Sigmoid colon (tissue), 4 donors: ENCODE measurements at regions not wholly inside any gene's neighbourhood (a gene's known extent, or its start where the extent isn't known, plus 50 kb on each side); places are given as distances from the start of the nearest gene placed in this dataset.
"Not testable (repeated sequence)": the region's sequence is repeated elsewhere in the genome, so short reads cannot be mapped to it uniquely, and the experiment has no call there.

ENCODE experiments used
- EP300 ChIP-seq, 4 donors: sonication (generic); formaldehyde crosslinking; IDR thresholded peaks; one replicate each; pipeline ENCODE4 v1.6.1; 2017; ENCODE audit warnings: antibody characterized with exemption in 4 of 4
- POLR2A ChIP-seq, 2 donors: fragments of 450-650 bp; IDR thresholded peaks; one replicate each; pipeline ENCODE4 v1.6.1; 2016; ENCODE audit warnings: antibody characterized with exemption in 2 of 2, mild to moderate bottlenecking in 2 of 2, moderate library complexity in 2 of 2
- POLR2AphosphoS5 ChIP-seq, 4 donors: sonication (generic); formaldehyde crosslinking; IDR thresholded peaks; one replicate each; pipeline ENCODE4 v1.6.1; 2017; ENCODE audit warnings: antibody characterized with exemption in 4 of 4
- TF ChIP-seq, protein P1 (sequence below), 4 experiments: fragments of 450-650 bp in 3 of 4; fragments of 200-600 bp in 1 of 4; IDR thresholded peaks; one replicate each; pipeline ENCODE4 v1.5.1; 2016 to 2019; ENCODE audit warnings: antibody characterized with exemption in 4 of 4, mild to moderate bottlenecking in 3 of 4, moderate library complexity in 2 of 4

DNA sequence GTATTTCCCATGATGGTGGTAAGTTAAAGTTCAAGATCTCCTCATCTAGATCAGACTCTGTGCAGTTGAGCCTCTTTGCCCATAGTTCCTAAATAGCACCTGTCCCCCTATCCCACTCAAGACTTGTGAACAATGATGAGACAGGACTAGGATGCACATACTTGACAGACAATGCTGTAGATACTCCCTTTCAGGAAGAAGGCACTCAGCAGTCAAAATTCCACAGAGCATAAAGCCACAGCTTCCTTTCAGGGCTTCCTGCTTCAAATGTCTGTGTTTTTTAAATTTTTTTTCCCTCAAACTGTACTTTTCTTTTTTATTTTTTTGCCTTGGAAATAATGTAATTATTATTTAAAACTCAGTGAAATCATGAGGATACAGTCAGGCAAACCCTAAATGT is 1305.3 kb downstream of the RPIA start:
- TF ChIP-seq, protein P1, sequence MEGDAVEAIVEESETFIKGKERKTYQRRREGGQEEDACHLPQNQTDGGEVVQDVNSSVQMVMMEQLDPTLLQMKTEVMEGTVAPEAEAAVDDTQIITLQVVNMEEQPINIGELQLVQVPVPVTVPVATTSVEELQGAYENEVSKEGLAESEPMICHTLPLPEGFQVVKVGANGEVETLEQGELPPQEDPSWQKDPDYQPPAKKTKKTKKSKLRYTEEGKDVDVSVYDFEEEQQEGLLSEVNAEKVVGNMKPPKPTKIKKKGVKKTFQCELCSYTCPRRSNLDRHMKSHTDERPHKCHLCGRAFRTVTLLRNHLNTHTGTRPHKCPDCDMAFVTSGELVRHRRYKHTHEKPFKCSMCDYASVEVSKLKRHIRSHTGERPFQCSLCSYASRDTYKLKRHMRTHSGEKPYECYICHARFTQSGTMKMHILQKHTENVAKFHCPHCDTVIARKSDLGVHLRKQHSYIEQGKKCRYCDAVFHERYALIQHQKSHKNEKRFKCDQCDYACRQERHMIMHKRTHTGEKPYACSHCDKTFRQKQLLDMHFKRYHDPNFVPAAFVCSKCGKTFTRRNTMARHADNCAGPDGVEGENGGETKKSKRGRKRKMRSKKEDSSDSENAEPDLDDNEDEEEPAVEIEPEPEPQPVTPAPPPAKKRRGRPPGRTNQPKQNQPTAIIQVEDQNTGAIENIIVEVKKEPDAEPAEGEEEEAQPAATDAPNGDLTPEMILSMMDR (IDR thresholded peaks at IDR 0.05), result not testable (repeated sequence)
- not testable (repeated sequence) for TF ChIP-seq POLR2A, POLR2AphosphoS5, EP300 (IDR thresholded peaks at IDR 0.05)
